Choroid plexus epithelial cell (primary cell): ENCODE measurements at regions not wholly inside any gene's neighbourhood (a gene's known extent, or its start where the extent isn't known, plus 50 kb on each side); places are given as distances from the start of the nearest gene placed in this dataset.

Experiments used
- DNase-seq: peaks from one replicate; pipeline ENCODE4 v3.0.0-alpha.2; 2010; ENCODE audit warnings: low read depth
- H3K4me3 ChIP-seq: 2 replicates; pipeline ENCODE4 v1.5.1; 2011; ENCODE audit warnings: low read depth, mild to moderate bottlenecking, control low read depth, low read length, moderate library complexity
- TF ChIP-seq, protein P1 (sequence below): conservative IDR thresholded peaks from 2 replicates; pipeline ENCODE4 v1.5.1; 2011; ENCODE audit warnings: low read depth, mild to moderate bottlenecking, control low read depth, inconsistent platforms, low read length, moderate library complexity

- no peak for DNase-seq
- TF ChIP-seq, protein P1, sequence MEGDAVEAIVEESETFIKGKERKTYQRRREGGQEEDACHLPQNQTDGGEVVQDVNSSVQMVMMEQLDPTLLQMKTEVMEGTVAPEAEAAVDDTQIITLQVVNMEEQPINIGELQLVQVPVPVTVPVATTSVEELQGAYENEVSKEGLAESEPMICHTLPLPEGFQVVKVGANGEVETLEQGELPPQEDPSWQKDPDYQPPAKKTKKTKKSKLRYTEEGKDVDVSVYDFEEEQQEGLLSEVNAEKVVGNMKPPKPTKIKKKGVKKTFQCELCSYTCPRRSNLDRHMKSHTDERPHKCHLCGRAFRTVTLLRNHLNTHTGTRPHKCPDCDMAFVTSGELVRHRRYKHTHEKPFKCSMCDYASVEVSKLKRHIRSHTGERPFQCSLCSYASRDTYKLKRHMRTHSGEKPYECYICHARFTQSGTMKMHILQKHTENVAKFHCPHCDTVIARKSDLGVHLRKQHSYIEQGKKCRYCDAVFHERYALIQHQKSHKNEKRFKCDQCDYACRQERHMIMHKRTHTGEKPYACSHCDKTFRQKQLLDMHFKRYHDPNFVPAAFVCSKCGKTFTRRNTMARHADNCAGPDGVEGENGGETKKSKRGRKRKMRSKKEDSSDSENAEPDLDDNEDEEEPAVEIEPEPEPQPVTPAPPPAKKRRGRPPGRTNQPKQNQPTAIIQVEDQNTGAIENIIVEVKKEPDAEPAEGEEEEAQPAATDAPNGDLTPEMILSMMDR = no peak
- H3K4me3 ChIP-seq = no peak overlapping the region
Observed at GRCh38 chrX:16012250-16012649, 111.1 kb upstream of the GRPR start.

DNA sequence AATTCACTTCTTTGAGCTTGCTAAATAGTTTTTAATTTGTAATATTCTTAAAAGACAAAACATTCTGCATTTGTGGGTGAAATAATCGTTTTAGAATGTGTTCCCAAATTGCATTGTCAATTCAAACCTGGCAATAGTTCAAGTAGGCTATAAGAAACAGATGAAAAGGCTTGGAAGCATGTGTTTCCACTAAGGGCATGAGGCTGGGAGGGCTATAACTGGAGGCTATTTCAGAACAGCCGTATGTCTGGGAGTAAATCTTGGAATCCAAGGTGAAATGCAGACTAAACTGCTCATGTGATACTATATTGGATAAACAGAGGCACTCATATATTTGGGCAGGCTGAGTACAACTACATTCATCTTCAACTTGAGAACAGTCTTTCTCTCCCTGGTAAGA is 117.4 kb upstream of the GRPR start:
- DNase-seq = no peak
- H3K4me3 ChIP-seq = no peak overlapping the region
- TF ChIP-seq, protein P1 = no peak

- TF ChIP-seq, protein P1 = no peak
- H3K4me3 ChIP-seq = no peak overlapping the region
- peak; percentile 13 for DNase-seq
Observed at GRCh38 chrX:16002185-16002584, 121.2 kb upstream of the GRPR start.

- no peak for DNase-seq
- TF ChIP-seq, protein P1 = no peak
- no peak overlapping the region for H3K4me3 ChIP-seq
Observed at GRCh38 chrX:15998350-15998749, 125.0 kb upstream of the GRPR start.

DNA sequence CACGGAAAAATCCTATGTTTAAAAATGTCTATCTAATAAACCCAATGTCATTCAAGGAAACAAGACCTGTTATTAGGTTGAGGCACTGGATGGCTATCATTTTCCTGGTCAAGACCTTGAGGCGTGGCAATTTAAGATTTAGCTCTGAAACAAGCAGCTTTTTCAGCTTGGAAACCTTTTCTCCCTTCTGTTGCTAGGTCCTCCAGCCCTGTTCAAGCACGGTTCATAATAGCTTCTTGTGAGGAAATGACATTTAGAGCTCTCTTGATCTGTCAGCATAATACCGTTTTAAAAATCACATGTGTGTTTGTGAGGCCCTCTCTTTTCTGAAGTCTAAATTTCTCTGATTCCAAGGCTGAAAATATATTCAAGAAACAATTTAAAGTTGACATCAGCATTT is 133.6 kb upstream of the GRPR start:
- no peak for DNase-seq
- no peak overlapping the region for H3K4me3 ChIP-seq
- TF ChIP-seq, protein P1 = no peak

DNA sequence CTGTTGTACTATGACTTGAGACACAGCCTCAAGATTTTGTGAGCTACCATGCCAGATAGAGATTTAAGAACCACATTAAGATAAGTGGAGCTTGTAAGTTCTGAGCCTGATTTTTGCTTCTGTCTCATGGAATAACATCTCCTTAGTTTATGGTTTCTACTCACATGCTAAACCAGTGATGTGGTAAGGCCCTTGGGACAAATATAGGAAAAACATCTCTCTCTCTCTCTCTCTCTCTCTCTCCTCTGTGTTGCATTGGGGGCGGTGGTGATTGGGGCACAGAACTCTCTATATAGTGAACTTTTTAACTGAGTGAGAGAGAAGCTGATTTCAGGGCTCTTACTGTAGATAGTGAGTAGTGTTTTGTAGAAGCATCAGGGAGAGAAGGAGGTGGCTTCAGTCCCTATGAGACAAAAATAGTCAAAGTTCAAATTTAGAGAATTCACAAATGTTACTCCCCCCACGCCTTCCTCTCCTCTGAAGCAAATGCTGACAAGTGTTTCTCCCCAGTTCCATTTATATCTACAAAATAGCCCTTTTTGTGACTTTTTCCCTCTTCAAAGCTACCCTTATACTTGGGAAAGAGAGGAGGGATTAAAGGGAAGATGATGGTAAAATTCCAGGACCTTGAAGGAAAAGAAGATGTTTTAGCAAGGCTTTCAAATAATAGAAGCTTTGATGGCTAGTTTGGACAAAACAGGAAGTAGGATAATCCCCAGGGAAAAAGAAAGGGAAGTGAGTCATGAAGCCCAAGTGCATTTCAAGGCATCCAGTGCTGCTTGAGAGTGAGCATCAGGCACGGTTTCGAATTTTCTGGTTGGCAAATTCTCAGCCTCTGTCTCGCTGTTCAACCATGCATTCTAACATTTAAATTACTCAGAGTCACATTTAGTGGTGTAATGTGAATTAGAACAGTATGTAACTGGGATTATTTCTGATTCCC is 134.3 kb upstream of the AP1S2 start:
- peak; percentile 53 for DNase-seq
- no peak overlapping the region for H3K4me3 ChIP-seq
- TF ChIP-seq, protein P1 = no peak

DNA sequence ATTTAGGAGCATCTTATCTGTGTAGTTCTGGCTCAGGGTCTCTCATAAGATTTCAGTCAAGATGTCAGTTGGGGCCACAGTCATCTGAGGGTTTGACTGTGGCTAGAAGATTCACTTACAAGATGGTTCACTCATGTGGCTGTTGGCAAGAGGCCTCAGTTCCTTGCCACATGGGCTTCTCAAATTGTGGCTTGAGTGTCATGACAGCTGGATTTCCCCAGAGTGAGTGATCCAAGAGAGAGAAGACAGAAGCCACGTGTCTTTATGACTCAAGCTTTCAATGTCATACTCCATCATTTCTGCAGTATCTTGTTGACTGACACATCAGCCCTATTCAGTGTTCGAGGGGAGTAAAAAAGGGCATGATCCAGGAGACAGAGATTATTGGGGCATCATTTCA is 131.3 kb upstream of the AP1S2 start:
- no peak for DNase-seq
- TF ChIP-seq, protein P1 = no peak
- no peak overlapping the region for H3K4me3 ChIP-seq
